Karpas-422 (cell line): ENCODE measurements at regions not wholly inside any gene's neighbourhood (a gene's known extent, or its start where the extent isn't known, plus 50 kb on each side); places are given as distances from the start of the nearest gene placed in this dataset.

Experiments used
- DNase-seq: peaks from one replicate; pipeline ENCODE4 v3.0.0-alpha.2; 2015
- H2AFZ ChIP-seq: fragments of 200-600 bp; sonication (generic); 2 replicates; pipeline ENCODE4 v1.6.1; 2014; ENCODE audit warnings: antibody characterized with exemption, low read length, mixed read lengths
- H3K27ac ChIP-seq: fragments of 200-600 bp; sonication (generic); 2 replicates; pipeline ENCODE4 v1.5.1; 2014; ENCODE audit warnings: mild to moderate bottlenecking, low read length, moderate library complexity
- H3K27me3 ChIP-seq: fragments of 200-600 bp; sonication (generic); 2 replicates; pipeline ENCODE4 v1.6.1; 2014; ENCODE audit warnings: low read length, mixed read lengths
- H3K36me3 ChIP-seq: fragments of 200-600 bp; sonication (generic); 2 replicates; pipeline ENCODE4 v1.6.1; 2014; ENCODE audit warnings: low read length, mixed read lengths; ENCODE audit not compliant: insufficient read depth
- H3K4me1 ChIP-seq: fragments of 200-600 bp; sonication (generic); 2 replicates; pipeline ENCODE4 v1.6.1; 2014; ENCODE audit warnings: mild to moderate bottlenecking, low read length, mixed read lengths
- H3K4me2 ChIP-seq: fragments of 200-600 bp; sonication (generic); 2 replicates; pipeline ENCODE4 v1.6.1; 2014; ENCODE audit warnings: low read length, low read depth, mild to moderate bottlenecking; ENCODE audit not compliant: poor library complexity, severe bottlenecking
- H3K4me3 ChIP-seq: fragments of 200-600 bp; sonication (generic); 2 replicates; pipeline ENCODE4 v1.5.1; 2014; ENCODE audit warnings: mild to moderate bottlenecking, antibody characterized with exemption, low read length, mixed read lengths
- H3K79me2 ChIP-seq: fragments of 200-600 bp; sonication (generic); 2 replicates; pipeline ENCODE4 v1.6.1; 2014; ENCODE audit warnings: mild to moderate bottlenecking, low read length, mixed read lengths
- H3K9ac ChIP-seq: fragments of 200-600 bp; sonication (generic); 2 replicates; pipeline ENCODE4 v1.6.0; 2014; ENCODE audit warnings: low read length
- H3K9me2 ChIP-seq: fragments of 200-600 bp; sonication (generic), shearing (Covaris generic); replicated peaks from 2 replicates; pipeline ENCODE4 v1.6.0; 2014; ENCODE audit warnings: mild to moderate bottlenecking, low read length, moderate library complexity; ENCODE audit not compliant: insufficient read depth
- H3K9me3 ChIP-seq: fragments of 300-700, 200-600 bp; sonication (generic); 2 replicates; pipeline ENCODE4 v1.6.1; 2014; ENCODE audit warnings: low read length, mixed read lengths
- H4K20me1 ChIP-seq: fragments of 200-600 bp; sonication (generic); 2 replicates; pipeline ENCODE4 v1.6.1; 2014; ENCODE audit warnings: mild to moderate bottlenecking, antibody characterized with exemption, low read length, low read depth; ENCODE audit not compliant: insufficient read depth

DNA sequence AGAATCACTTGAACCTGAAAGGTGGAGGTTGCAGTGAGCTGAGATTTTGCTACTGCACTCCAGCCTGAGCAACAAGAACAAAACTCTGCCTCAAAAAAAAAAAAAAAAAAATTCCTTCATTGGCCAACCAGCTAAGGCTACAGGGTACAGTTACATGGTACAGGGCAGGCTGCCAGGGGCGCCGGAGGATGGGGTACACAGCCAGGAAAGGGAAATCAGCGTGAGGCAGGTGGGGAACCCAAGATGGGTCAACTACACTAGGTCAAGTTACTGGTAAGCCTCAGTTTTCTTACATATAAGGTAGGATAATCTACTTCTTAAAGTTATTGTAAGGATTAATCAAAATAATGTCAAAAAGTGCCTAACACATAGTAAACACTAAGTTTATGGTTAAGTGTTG, 69.6 kb upstream of the KCNK12 start:
- peaks cover 13% of the 10 kb centered on the region for H3K9me3 ChIP-seq
- H3K4me2 ChIP-seq, result no peak overlapping the region
- H3K9me2 ChIP-seq, result peaks cover 3% of the 10 kb centered on the region; the same call in 1 of the 2 replicates
- no peaks in the 10 kb centered on the region for H3K36me3 ChIP-seq
- no peak for DNase-seq
- H3K27ac ChIP-seq, result no peak overlapping the region
- no peak overlapping the region for H2AFZ ChIP-seq
- H3K27me3 ChIP-seq, result no peaks in the 10 kb centered on the region
- peaks cover 24% of the 10 kb centered on the region for H3K4me1 ChIP-seq
- H4K20me1 ChIP-seq, result no peaks in the 10 kb centered on the region
- no peaks in the 10 kb centered on the region for H3K79me2 ChIP-seq
- H3K4me3 ChIP-seq, result no peak overlapping the region
- H3K9ac ChIP-seq, result no peak overlapping the region

DNA sequence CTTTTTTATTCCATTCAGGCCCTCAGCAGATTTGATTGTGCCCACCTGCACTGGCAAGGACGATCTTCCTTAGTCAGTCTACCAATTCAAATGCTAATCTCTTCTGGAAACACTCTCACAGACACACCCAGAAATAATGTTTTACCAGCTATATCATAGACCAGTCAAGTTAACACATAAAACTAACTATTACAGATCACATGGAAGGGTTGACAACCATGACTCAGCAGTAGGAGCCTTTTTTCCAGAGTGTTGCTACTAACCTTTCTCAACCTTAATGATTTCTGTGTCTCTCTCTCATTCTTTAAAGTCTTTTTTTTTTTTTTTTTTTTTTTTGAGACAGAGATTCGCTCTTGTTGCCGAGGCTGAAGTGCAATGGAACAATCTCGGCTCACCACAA, 68.7 kb upstream of the KCNK12 start:
- no peak overlapping the region for H3K4me2 ChIP-seq
- H2AFZ ChIP-seq, result no peak overlapping the region
- H3K9ac ChIP-seq, result no peak overlapping the region
- no peak overlapping the region for H3K4me3 ChIP-seq
- no peaks in the 10 kb centered on the region for H3K79me2 ChIP-seq
- no peaks in the 10 kb centered on the region for H4K20me1 ChIP-seq
- no peak overlapping the region for H3K27ac ChIP-seq
- peaks cover 15% of the 10 kb centered on the region for H3K4me1 ChIP-seq
- no peak for DNase-seq
- no peaks in the 10 kb centered on the region for H3K27me3 ChIP-seq
- peaks cover 3% of the 10 kb centered on the region; the same call in 1 of the 2 replicates for H3K9me2 ChIP-seq
- peaks cover 13% of the 10 kb centered on the region for H3K9me3 ChIP-seq
- H3K36me3 ChIP-seq, result no peaks in the 10 kb centered on the region

DNA sequence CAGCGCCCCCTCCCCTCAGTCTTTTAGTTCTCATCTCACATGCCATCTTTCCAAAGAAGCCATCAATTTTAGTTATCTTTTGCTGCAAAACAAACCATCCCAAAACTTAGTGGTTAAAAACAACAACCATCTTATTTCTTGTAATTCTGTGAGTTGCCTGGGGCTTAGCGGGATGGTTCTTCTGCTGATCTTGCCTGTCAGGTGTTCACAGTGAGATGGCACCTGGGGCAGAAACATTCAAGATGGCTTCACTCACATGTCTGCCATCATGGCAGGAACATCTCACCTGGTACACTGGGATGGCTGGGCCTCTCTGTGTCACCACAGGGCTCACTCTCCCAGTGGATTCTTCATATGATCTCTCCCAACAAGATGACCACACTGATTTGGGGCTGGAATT, 67.6 kb upstream of the KCNK12 start:
- Histone ChIP-seq H3K9me3 (peaks cover 13% of the 10 kb centered on the region), H3K4me3 (no peak overlapping the region), H3K4me1 (peaks cover 9% of the 10 kb centered on the region), H4K20me1 (no peaks in the 10 kb centered on the region), H2AFZ (no peak overlapping the region), H3K9ac (no peak overlapping the region), H3K9me2 (peaks cover under 1% of the 10 kb centered on the region; the same call in 1 of the 2 replicates), H3K79me2 (no peaks in the 10 kb centered on the region), H3K36me3 (no peaks in the 10 kb centered on the region), H3K27ac (no peak overlapping the region), H3K4me2 (no peak overlapping the region), H3K27me3 (no peaks in the 10 kb centered on the region)
- no peak for DNase-seq

DNA sequence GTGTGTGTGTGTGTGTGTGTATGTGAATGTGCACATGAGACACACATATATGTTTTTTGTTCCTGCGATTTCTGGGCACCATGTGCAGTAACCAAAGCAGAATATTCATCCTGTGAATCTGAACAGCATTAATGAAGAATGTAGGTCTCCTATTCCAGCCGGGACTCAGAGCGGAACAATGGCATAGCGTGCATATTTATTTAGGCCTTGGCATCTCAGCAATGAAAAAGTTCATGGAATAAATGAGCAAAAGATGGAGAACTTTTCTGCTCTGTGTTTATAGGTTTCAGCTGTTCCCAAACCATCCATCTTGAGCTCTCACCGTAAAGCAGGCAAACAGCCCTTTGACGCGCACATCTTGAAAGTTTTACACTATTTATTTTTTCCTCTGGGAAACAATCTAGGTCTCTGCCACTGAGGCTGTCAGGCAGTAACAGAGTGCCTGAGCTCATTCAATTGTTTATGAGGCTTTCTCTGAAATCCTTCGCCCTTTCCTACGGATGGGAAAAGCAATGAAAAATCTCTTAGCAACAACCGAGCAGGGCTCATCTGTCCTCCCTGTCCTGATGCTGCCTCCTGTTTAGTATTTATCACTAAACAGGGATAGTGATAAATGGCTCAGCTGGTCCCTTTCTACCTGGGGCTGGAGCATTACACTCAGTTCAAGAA, 65.9 kb upstream of the KCNK12 start:
- Histone ChIP-seq H3K9me3 (peaks cover 13% of the 10 kb centered on the region), H3K4me1 (peaks cover 9% of the 10 kb centered on the region), H2AFZ (no peak overlapping the region), H3K36me3 (no peaks in the 10 kb centered on the region), H3K27ac (no peak overlapping the region), H3K4me2 (no peak overlapping the region), H4K20me1 (no peaks in the 10 kb centered on the region), H3K4me3 (no peak overlapping the region), H3K9me2 (no peaks in the 10 kb centered on the region), H3K79me2 (no peaks in the 10 kb centered on the region), H3K27me3 (no peaks in the 10 kb centered on the region), H3K9ac (no peak overlapping the region)
- no peak for DNase-seq

DNA sequence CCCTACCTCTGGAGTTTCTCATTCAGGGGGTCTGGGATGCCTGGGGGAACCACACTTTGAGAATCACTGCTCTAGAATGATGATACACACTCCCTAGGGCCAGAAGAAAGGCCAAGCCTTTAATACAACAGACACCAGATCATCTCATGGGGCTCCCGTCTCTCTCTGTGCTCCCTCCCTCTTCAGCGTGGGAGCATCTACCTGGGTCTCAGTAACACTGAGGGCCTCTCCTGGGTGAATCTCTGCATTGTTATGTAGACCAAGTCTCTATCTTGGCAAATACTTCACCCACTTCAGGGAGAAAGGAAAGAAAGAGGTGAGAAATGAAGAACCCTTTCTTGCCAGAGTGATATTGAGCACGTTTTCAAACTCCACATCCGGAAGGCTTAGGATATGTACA, 65.4 kb upstream of the KCNK12 start:
- H3K4me1 ChIP-seq, result peaks cover 4% of the 10 kb centered on the region
- no peak overlapping the region for H3K4me2 ChIP-seq
- no peak overlapping the region for H3K27ac ChIP-seq
- H3K9me2 ChIP-seq, result no peaks in the 10 kb centered on the region
- H3K27me3 ChIP-seq, result no peaks in the 10 kb centered on the region
- peaks cover 13% of the 10 kb centered on the region for H3K9me3 ChIP-seq
- no peak overlapping the region for H2AFZ ChIP-seq
- DNase-seq, result no peak
- no peaks in the 10 kb centered on the region for H3K36me3 ChIP-seq
- no peaks in the 10 kb centered on the region for H4K20me1 ChIP-seq
- H3K9ac ChIP-seq, result no peak overlapping the region
- no peaks in the 10 kb centered on the region for H3K79me2 ChIP-seq
- no peak overlapping the region for H3K4me3 ChIP-seq

DNA sequence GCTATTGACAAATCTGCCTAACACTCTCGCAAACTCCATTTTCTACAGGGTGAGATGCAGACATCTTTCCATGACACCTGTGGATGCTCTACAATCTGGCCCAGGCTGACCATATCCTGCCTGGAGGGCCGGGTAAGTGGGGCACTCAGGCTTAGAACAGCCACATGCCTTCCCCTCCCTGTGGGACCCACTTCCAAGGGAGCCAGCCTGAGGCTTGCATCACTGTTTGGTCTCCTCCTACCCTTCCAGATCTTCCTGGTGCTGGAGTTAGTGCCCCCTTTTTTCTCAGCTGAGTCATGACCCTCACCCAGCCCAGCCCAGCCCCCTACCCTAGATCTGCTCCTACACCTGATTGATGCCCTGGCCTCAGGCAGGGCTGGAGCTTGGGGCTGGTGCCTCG, 62.0 kb upstream of the KCNK12 start:
- H2AFZ ChIP-seq, result no peak overlapping the region
- H3K4me3 ChIP-seq, result no peak overlapping the region
- H3K27ac ChIP-seq, result no peak overlapping the region
- no peak overlapping the region for H3K9ac ChIP-seq
- H3K9me3 ChIP-seq, result peaks cover 3% of the 10 kb centered on the region
- H3K27me3 ChIP-seq, result no peaks in the 10 kb centered on the region
- no peaks in the 10 kb centered on the region for H3K36me3 ChIP-seq
- H3K9me2 ChIP-seq, result no peaks in the 10 kb centered on the region
- H3K4me1 ChIP-seq, result no peaks in the 10 kb centered on the region
- H3K79me2 ChIP-seq, result no peaks in the 10 kb centered on the region
- no peaks in the 10 kb centered on the region for H4K20me1 ChIP-seq
- no peak for DNase-seq
- H3K4me2 ChIP-seq, result no peak overlapping the region

DNA sequence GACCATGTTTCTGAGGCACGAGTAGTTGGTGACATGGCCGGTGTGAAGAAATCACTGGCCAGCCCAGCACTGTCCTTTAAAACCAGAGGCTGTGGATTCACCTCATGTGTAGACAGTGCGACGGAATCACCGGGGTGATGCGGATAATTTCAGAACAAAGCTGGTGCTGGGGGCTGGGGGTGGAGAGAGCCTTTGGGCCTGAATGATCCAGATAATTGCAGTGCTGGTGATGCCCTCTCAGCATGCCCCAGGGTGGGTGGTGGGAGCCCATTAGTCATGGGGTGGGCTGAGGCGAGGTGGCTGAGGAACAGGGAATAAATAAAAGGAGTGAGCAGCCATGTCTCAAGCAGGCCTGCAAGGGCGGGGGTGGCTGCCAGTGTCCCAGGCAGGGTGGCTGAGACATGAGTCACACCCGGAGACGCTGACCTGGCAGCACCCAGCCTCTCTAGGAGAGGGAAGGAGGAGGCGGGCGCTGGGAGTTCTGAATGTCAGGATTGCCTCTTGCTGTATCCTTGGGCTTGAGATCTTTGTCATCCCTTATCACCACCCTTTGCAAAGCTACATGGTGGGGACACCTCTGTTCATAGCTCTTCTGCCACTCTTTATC, 61.1 kb upstream of the KCNK12 start:
- H3K36me3 ChIP-seq, result no peaks in the 10 kb centered on the region
- no peak overlapping the region for H3K9ac ChIP-seq
- no peaks in the 10 kb centered on the region for H3K9me3 ChIP-seq
- H3K4me1 ChIP-seq, result no peaks in the 10 kb centered on the region
- no peak overlapping the region for H3K27ac ChIP-seq
- DNase-seq, result no peak
- H4K20me1 ChIP-seq, result no peaks in the 10 kb centered on the region
- H3K27me3 ChIP-seq, result no peaks in the 10 kb centered on the region
- H3K4me3 ChIP-seq, result no peak overlapping the region
- H3K79me2 ChIP-seq, result no peaks in the 10 kb centered on the region
- no peak overlapping the region for H3K4me2 ChIP-seq
- no peak overlapping the region for H2AFZ ChIP-seq
- H3K9me2 ChIP-seq, result no peaks in the 10 kb centered on the region

DNA sequence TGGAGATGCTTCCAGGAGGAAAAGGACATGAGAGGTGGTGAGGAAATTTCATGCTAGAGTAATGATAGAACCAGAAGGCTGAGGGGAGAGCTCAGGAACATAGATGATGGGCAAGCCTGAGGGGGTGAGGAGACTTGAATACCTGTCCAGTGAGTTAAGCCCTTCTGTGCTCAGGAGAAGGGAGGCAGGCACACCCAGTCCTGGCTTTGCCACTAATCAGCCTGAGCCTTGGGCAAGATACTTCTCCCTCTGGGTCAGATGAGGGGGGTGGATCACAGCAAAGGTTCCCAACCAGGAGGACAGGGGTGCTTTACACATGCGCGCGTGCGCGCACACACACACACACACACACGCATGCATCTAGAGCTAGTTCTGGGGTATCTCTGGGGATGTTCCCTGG, 60.5 kb upstream of the KCNK12 start:
- Histone ChIP-seq H3K9me3 (no peaks in the 10 kb centered on the region), H3K36me3 (no peaks in the 10 kb centered on the region), H3K9ac (no peak overlapping the region), H2AFZ (no peak overlapping the region), H3K27me3 (no peaks in the 10 kb centered on the region), H3K27ac (no peak overlapping the region), H3K4me1 (no peaks in the 10 kb centered on the region), H3K79me2 (no peaks in the 10 kb centered on the region), H3K4me3 (no peak overlapping the region), H3K9me2 (no peaks in the 10 kb centered on the region), H4K20me1 (no peaks in the 10 kb centered on the region), H3K4me2 (no peak overlapping the region)
- DNase-seq, result no peak
